Common myeloid progenitor, CD34-positive (primary cell): ENCODE measurements at regions not wholly inside any gene's neighbourhood (a gene's known extent, or its start where the extent isn't known, plus 50 kb on each side); places are given as distances from the start of the nearest gene placed in this dataset.
"Not testable (repeated sequence)": the region's sequence is repeated elsewhere in the genome, so short reads cannot be mapped to it uniquely, and the experiment has no call there.

ENCODE experiments used
- CTCF ChIA-PET: fragments of 350-600 bp; sonication (Branson Sonifier 250); formaldehyde crosslinking; loops from one replicate; lab custom pipeline; 2021; ENCODE audit warnings: antibody characterized with exemption; lab: Charles Lee
- POLR2A ChIA-PET: fragments of 350-600 bp; sonication (Branson Sonifier 250); formaldehyde crosslinking; loops from one replicate; lab custom pipeline; 2021; ENCODE audit warnings: antibody characterized with exemption; lab: Charles Lee
- DNase-seq, 3 donors: peaks; one replicate each; pipeline versions ENCODE4 v3.0.0 to v3.0.0-alpha.2; 2013
- H3K27ac ChIP-seq, 2 experiments: 1 replicate in 1 of 2; 2 replicates in 1 of 2; pipeline ENCODE4 v1.7.0; 2013; ENCODE audit warnings: inconsistent platforms in 2 of 2, low read length in 2 of 2, mild to moderate bottlenecking in 2 of 2, low read depth in 1 of 2, moderate library complexity in 1 of 2; ENCODE audit not compliant: severe bottlenecking in 2 of 2, insufficient read depth in 1 of 2, poor library complexity in 1 of 2
- H3K27me3 ChIP-seq, 5 experiments: replicated peaks in 2 of 5; 1 replicate in 3 of 5; 2 replicates in 2 of 5; pipeline versions ENCODE4 v1.6.1 to v1.7.0; 2013; ENCODE audit warnings: low read length in 4 of 5, mild to moderate bottlenecking in 2 of 5, moderate library complexity in 2 of 5, inconsistent platforms in 1 of 5; ENCODE audit not compliant: insufficient read depth in 5 of 5, control insufficient read depth in 4 of 5
- H3K36me3 ChIP-seq, 4 experiments: 1 replicate in 2 of 4; 2 replicates in 2 of 4; pipeline versions ENCODE4 v1.6.1 to v1.7.0; 2013; ENCODE audit warnings: low read length in 3 of 4, control low read depth in 1 of 4, mild to moderate bottlenecking in 1 of 4; ENCODE audit not compliant: control insufficient read depth in 4 of 4, insufficient read depth in 4 of 4
- H3K4me1 ChIP-seq, 4 experiments: 1 replicate in 3 of 4; 2 replicates in 1 of 4; pipeline versions ENCODE4 v1.6.1 to v1.7.1; 2013; ENCODE audit warnings: low read length in 3 of 4, mild to moderate bottlenecking in 3 of 4, control low read depth in 1 of 4, inconsistent platforms in 1 of 4, moderate library complexity in 1 of 4; ENCODE audit not compliant: control insufficient read depth in 4 of 4, insufficient read depth in 4 of 4; ENCODE audit errors: control extremely low read depth in 1 of 4
- H3K4me3 ChIP-seq, 7 experiments: 1 replicate in 4 of 7; 2 replicates in 3 of 7; pipeline versions ENCODE4 v1.5.1 to v1.7.0; 2013; ENCODE audit warnings: mild to moderate bottlenecking in 7 of 7, low read length in 6 of 7, moderate library complexity in 6 of 7, inconsistent platforms in 2 of 7, low read depth in 2 of 7, control low read depth in 1 of 7; ENCODE audit not compliant: insufficient read depth in 4 of 7, control insufficient read depth in 1 of 7; ENCODE audit errors: extremely low read depth in 1 of 7
- H3K9me3 ChIP-seq, 5 experiments: 1 replicate in 4 of 5; 2 replicates in 1 of 5; pipeline versions ENCODE4 v1.6.1 to v1.7.1; 2013; ENCODE audit warnings: low read length in 4 of 5, mild to moderate bottlenecking in 2 of 5, inconsistent platforms in 1 of 5, low read depth in 1 of 5, moderate library complexity in 1 of 5; ENCODE audit not compliant: control insufficient read depth in 4 of 5, insufficient read depth in 2 of 5; ENCODE audit errors: control extremely low read depth in 1 of 5
- WGBS: methylation state at CpG from one replicate; pipeline ENCODE4 v1.1.5; 2013; ENCODE audit not compliant: insufficient coverage; 5-methylcytosine and 5-hydroxymethylcytosine counted together

GRCh38 chr15:77944002-77944867 lies 133.3 kb downstream of the TBC1D2B start:
- H3K9me3 ChIP-seq: no peaks in the 10 kb centered on the region
- H3K4me1 ChIP-seq: peaks cover 0 to 13% (median 10%) of the 10 kb centered on the region in 4 experiments
- peak; percentile 38 to 64 (median 51) for DNase-seq
- POLR2A ChIA-PET: interaction anchor here (0.6 kb wide), 1 partner anchor 178 kb away, joined by 3 read pairs; no protein-coding TSS in a partner anchor
- 5% methylated on average over 36 of the region's 45 CpGs for WGBS
- H3K27ac ChIP-seq: no peak overlapping the region
- no peaks in the 10 kb centered on the region for H3K36me3 ChIP-seq
- H3K27me3 ChIP-seq: no peaks in the 10 kb centered on the region
- peak overlapping the region in 6 of 7 experiments; percentile 48 to 77 (median 57) for H3K4me3 ChIP-seq
- CTCF ChIA-PET: interaction anchor here (1.1 kb wide), 1 partner anchor 34 kb away, joined by 3 read pairs; no protein-coding TSS in a partner anchor

GRCh38 chr15:77942611-77943211 lies 134.8 kb downstream of the TBC1D2B start:
- Histone ChIP-seq H3K4me3 (no peak overlapping the region), H3K4me1 (peaks cover 0 to 13% (median 10%) of the 10 kb centered on the region in 4 experiments), H3K27ac (no peak overlapping the region), H3K9me3 (no peaks in the 10 kb centered on the region), H3K36me3 (no peaks in the 10 kb centered on the region), H3K27me3 (no peaks in the 10 kb centered on the region)
- no peak for DNase-seq
- ChIA-PET POLR2A (no interaction called here), CTCF (no interaction called here)
- 100% methylated on average over 5 of the region's 6 CpGs for WGBS

GRCh38 chr15:77941090-77941827 lies 136.3 kb downstream of the TBC1D2B start:
- DNase-seq, H3K27ac ChIP-seq, H3K9me3 ChIP-seq, POLR2A ChIA-PET, H3K4me3 ChIP-seq, H3K27me3 ChIP-seq, CTCF ChIA-PET, H3K36me3 ChIP-seq: not testable (repeated sequence)
- H3K4me1 ChIP-seq: peaks cover 0 to 13% (median 10%) of the 10 kb centered on the region in 4 experiments
- WGBS: 96% methylated on average over 4 of the region's 25 CpGs

- Histone ChIP-seq H3K27ac (no peak overlapping the region), H3K4me3 (no peak overlapping the region), H3K36me3 (no peaks in the 10 kb centered on the region), H3K4me1 (peaks cover 0 to 13% (median 10%) of the 10 kb centered on the region in 4 experiments), H3K9me3 (no peaks in the 10 kb centered on the region), H3K27me3 (no peaks in the 10 kb centered on the region)
- ChIA-PET POLR2A (no interaction called here), CTCF (interaction anchor here (1.4 kb wide), 1 partner anchor 26 kb away, joined by 3 read pairs; no protein-coding TSS in a partner anchor)
- 77% methylated on average over 5 of the region's 8 CpGs for WGBS
- DNase-seq: no peak
These were observed 137.0 kb downstream of the TBC1D2B start for GRCh38 chr15:77940381-77940947.

- H3K9me3 ChIP-seq: no peaks in the 10 kb centered on the region
- no peak overlapping the region for H3K4me3 ChIP-seq
- no peak overlapping the region for H3K27ac ChIP-seq
- H3K36me3 ChIP-seq: no peaks in the 10 kb centered on the region
- H3K27me3 ChIP-seq: no peaks in the 10 kb centered on the region
- WGBS: 99% methylated on average over 12 of the region's 12 CpGs
- peaks cover 0 to 10% (median 7%) of the 10 kb centered on the region in 4 experiments for H3K4me1 ChIP-seq
- CTCF ChIA-PET: interaction anchor here (1.4 kb wide), 1 partner anchor 27 kb away, joined by 3 read pairs; no protein-coding TSS in a partner anchor
- POLR2A ChIA-PET: no interaction called here
- no peak for DNase-seq
These were observed 137.7 kb downstream of the TBC1D2B start for GRCh38 chr15:77939851-77940250.

- CTCF ChIA-PET: interaction anchor here (1.4 kb wide), 1 partner anchor 27 kb away, joined by 3 read pairs; no protein-coding TSS in a partner anchor
- 21% methylated on average over 2 of the region's 4 CpGs for WGBS
- H3K27ac ChIP-seq, H3K4me1 ChIP-seq, H3K27me3 ChIP-seq, H3K9me3 ChIP-seq, H3K4me3 ChIP-seq, H3K36me3 ChIP-seq, POLR2A ChIA-PET: not testable (repeated sequence)
- DNase-seq: peak in 2 of 3 donors; percentile 41 to 58
These were observed 138.5 kb downstream of the TBC1D2B start for GRCh38 chr15:77939026-77939425.
